ENCODE measurements at regions not wholly inside any gene's neighbourhood (a gene's known extent, or its start where the extent isn't known, plus 50 kb on each side); places are given as distances from the start of the nearest gene placed in this dataset.

DNA sequence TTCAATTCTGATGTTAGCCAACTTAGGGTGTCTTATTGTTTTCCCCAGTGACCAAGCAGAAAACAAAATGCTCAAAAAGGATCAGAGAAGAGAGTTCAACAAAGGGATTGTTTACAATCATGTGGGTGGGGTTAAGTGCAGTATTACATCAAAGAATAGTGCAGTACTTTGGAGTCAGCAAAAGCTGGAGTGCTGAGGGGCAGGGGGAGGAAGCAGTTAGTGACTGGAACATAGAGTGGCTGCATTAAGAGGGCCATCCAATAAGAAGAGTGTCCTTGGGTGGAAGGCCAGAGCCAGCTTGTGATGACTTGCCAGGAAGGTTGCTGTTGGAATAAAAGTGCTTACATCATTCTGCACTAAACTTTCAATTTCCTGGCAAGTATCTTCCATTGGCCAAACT lies 175.5 kb downstream of the CYYR1 start:
- no peak for TF ChIP-seq ZFP3 (CRISPR knock-in tag; IDR thresholded peaks at IDR 0.05)
- no peak for TF ChIP-seq ZNF565 (CRISPR knock-in tag; conservative IDR thresholded peaks at IDR 0.05; ENCODE audit: low read depth)
- TF ChIP-seq ZNF8 (CRISPR knock-in tag; IDR thresholded peaks at IDR 0.05): no peak
- TF ChIP-seq ARNTL (CRISPR knock-in tag; IDR thresholded peaks at IDR 0.05; ENCODE audit: borderline replicate concordance, low read depth): no peak
- TF ChIP-seq, protein P1, sequence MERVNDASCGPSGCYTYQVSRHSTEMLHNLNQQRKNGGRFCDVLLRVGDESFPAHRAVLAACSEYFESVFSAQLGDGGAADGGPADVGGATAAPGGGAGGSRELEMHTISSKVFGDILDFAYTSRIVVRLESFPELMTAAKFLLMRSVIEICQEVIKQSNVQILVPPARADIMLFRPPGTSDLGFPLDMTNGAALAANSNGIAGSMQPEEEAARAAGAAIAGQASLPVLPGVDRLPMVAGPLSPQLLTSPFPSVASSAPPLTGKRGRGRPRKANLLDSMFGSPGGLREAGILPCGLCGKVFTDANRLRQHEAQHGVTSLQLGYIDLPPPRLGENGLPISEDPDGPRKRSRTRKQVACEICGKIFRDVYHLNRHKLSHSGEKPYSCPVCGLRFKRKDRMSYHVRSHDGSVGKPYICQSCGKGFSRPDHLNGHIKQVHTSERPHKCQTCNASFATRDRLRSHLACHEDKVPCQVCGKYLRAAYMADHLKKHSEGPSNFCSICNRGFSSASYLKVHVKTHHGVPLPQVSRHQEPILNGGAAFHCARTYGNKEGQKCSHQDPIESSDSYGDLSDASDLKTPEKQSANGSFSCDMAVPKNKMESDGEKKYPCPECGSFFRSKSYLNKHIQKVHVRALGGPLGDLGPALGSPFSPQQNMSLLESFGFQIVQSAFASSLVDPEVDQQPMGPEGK (CRISPR knock-in tag; IDR thresholded peaks at IDR 0.05; ENCODE audit: borderline replicate concordance): no peak
- no peak for TF ChIP-seq TSHZ2 (CRISPR knock-in tag; IDR thresholded peaks at IDR 0.05)
- no peak for TF ChIP-seq PPARA (CRISPR knock-in tag; IDR thresholded peaks at IDR 0.05; ENCODE audit: borderline replicate concordance)
- no peak for TF ChIP-seq BACH2 (CRISPR knock-in tag; IDR thresholded peaks at IDR 0.05; ENCODE audit: borderline replicate concordance)
- no peak for TF ChIP-seq ZC3H10 (CRISPR knock-in tag; IDR thresholded peaks at IDR 0.05)
